ENCODE measurements at regions not wholly inside any gene's neighbourhood (a gene's known extent, or its start where the extent isn't known, plus 50 kb on each side); places are given as distances from the start of the nearest gene placed in this dataset.

DNA sequence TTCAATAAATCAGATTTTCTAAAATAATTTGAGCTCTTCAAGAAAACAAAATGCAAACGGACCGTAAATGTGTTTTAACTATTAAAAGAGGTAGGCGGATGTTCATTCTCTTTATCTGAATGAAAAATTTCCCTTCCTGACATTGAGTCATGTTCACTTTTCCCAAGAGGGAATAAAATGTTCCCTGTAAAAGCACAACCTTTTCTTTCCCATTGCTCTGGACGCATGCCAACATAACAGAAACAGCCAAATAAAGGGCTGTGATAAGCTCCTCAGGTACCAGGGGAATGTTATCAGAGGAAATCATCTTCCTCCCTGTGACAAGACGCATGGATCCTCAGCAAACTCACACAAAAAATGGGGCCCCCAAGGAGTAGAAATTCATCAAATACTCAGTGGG is 251.8 kb downstream of the MTERF1 start:
- TF ChIP-seq, protein P1, sequence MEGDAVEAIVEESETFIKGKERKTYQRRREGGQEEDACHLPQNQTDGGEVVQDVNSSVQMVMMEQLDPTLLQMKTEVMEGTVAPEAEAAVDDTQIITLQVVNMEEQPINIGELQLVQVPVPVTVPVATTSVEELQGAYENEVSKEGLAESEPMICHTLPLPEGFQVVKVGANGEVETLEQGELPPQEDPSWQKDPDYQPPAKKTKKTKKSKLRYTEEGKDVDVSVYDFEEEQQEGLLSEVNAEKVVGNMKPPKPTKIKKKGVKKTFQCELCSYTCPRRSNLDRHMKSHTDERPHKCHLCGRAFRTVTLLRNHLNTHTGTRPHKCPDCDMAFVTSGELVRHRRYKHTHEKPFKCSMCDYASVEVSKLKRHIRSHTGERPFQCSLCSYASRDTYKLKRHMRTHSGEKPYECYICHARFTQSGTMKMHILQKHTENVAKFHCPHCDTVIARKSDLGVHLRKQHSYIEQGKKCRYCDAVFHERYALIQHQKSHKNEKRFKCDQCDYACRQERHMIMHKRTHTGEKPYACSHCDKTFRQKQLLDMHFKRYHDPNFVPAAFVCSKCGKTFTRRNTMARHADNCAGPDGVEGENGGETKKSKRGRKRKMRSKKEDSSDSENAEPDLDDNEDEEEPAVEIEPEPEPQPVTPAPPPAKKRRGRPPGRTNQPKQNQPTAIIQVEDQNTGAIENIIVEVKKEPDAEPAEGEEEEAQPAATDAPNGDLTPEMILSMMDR (IDR thresholded peaks at IDR 0.05) = no peak
- TF ChIP-seq POLR2A (IDR thresholded peaks at IDR 0.05) = no peak
